ENCODE measurements at regions not wholly inside any gene's neighbourhood (a gene's known extent, or its start where the extent isn't known, plus 50 kb on each side); places are given as distances from the start of the nearest gene placed in this dataset.

GRCh38 chr3:117161816-117162215, 452.2 kb downstream of the TUSC7 start:
- no peak for TF ChIP-seq CTCF (conservative IDR thresholded peaks at IDR 0.05)
- no peak for TF ChIP-seq EZH2 (IDR thresholded peaks at IDR 0.05; ENCODE audit: low read depth)

Measured in PC-9 (cell line).